IPS-NIHi7 (cell line): ENCODE measurements at regions not wholly inside any gene's neighbourhood (a gene's known extent, or its start where the extent isn't known, plus 50 kb on each side); places are given as distances from the start of the nearest gene placed in this dataset.

ENCODE experiments used
- DNase-seq: peaks from one replicate; pipeline ENCODE4 v3.0.0; 2012; ENCODE audit warnings: mixed read lengths; ENCODE audit errors: extremely low spot score

DNA sequence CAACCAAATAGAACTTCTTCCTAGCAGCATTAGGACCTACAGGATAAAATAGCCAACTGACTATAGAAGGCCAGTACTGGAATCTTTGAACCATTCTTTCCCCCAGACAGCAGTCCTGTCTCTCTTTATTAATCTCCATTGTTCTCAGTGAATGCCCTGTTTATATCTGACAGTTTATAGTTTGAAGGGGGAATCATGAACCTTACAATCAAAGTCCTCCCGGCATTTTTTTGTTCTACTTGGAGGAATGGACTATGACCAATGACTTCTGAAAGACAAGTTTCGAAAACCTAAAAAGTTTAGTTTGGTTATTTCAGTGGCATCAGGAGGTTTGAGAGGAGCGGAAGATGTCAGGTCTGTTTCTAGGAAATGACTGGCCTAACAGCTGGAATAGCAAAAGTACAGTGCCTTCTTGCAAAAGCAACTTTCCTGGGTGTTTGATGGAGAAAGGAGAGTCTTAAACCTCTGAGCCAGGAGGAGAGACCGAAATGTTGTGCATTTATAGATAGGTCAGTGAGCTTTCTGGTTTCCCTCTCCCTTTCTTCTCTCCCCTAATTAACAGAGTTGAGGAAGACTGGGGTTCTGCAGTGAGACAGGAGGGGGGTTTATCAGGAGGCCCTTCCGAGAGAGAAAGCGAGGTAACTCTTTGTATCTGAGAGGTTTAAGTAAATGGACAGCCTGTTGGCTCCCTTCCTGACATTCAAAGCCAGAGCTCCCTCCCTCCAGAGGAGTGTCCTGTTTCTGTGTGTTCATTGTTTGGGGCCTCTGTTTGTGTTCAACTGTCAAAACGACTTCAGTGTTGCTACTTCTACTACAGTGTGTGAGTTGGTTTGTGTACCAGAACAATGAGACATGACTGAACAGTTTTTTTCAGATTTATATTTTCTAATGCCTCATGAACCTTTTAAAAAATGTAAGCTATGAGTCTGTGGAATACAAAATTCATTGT is 383.0 kb upstream of the RARB start:
- peak; percentile 17 for DNase-seq

DNA sequence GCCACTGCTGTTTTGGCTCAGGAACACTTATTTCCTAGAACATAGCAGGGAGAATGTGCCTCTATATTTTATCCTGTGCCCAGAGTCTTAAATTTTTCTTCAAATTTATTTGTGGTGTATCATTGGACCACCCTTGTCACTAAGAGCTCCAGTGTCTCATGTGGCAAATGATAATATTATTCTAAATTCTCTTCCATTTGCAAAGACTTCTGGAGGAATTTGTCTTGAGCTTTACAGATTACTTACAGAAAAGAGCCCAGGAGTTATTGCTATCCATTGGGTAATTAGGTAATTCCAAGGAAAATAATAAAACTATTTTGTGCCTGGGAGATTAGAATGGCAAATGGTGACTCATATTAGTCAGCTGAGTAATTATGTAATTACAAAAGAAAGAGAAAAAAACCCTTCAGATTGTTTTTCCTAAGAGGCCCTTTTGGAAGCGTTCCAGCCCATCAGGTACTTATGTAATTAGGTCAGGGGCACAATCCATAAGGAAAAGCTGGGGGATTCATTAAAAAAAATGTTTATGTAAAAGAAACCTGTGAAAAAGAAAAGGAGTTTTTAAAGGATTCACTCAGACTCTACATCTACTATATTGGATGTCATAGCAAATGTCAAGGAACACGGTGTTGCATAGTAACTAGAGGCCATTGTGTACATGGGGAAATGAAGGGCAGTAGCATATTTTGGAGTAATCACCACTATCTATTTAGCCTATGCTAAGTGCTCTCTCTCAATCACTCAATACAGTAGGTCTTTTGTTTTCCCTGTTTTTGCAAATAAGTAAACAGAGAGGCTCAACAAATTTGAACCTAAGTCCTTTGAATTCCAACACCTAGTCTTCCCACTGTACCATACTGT is 380.9 kb upstream of the RARB start:
- DNase-seq: no peak

DNA sequence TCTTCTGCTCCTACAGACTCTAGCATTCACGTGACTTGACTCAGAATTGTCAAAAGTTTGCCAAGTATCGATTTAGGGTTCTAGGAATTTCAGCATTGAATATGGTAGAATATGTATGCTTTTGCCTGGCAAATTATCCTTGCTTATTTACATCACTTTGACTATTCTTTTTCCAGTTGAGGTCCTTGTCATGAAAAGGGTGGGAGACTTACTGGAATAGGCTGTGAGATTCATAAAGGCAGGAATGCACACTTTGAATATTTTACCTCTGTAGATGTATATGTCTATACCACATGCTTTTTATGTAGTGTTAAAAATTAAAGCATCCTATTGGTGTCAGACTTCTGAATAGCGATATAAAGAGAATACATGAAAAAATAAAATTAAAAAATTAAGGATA is 378.8 kb upstream of the RARB start:
- DNase-seq: no peak

DNA sequence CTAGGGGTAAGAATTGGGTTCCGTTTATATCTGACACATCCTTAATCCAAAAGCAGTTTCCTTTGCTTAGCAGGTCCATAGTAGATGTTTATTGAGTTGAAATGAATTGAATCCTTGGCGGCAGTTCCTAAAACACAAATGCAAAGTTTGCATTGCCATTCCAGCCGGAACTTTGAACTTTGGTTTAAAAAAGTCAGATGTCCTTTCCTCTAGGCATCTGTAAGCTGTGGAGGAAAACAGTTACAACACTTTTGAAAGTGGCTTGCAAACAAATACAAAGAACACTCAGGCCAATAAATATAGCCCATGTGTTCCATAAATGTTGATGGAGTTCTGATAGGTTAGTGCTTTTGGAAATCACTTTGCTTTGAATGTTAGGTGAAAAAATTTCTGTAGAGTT is 374.7 kb upstream of the RARB start:
- DNase-seq: no peak

DNA sequence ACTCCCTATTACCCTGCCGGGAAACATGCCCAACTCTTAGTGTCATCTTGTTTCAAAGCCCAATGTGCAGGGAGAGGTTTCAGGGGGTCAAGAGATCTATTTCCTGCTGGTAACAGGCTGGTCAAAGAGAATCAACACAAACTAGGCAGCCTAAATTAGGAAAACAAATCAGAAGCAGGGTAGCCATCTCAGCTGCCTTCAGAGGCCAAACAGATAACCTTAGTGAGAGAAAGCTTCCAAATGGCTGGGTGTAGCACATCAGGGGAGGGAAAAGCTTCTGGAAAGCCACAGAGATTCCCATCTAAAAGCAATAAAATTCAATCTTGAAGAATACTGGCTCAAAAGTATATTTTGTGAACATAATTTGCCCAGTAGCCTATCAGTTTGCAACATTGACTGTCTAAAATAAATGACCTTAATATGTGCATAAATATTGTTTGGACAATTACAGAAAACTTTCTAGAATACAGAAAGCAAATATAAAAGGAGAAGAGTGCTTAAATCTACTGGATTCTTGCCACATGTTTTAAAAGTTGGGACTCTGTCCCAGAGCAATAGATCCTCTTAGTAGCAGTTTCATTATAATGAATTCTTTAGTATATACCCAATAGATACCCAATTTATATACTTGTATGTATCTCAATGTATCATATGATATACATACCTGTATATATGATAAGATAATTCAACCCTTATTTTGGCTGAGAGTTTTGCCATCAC is 371.9 kb upstream of the RARB start:
- no peak for DNase-seq

DNA sequence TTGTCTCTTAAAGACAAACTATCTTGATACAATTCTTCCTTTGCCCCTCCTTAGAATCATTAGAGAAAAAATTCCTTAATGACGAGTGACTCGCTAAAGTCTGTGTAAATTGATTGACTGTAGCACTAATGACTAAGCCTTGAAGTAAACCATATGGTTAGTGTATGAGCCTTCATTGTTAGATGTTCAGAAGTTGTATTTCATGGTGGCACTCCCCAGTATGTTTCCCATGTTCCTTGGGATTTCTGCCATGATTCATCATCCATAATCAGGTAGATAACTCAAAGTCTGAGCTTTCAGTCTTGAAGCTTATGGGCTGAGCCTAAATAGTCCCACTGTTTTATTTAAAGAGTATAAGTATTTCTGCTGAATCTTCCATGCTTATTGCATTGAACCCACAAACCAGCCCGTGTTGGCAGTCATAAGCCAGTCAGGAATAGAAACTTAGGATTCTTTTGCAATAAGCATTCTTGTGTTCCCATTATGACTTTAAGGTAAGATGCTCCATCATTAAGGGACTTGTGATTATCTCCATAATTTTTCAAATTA is 371.2 kb upstream of the RARB start:
- DNase-seq: no peak

DNA sequence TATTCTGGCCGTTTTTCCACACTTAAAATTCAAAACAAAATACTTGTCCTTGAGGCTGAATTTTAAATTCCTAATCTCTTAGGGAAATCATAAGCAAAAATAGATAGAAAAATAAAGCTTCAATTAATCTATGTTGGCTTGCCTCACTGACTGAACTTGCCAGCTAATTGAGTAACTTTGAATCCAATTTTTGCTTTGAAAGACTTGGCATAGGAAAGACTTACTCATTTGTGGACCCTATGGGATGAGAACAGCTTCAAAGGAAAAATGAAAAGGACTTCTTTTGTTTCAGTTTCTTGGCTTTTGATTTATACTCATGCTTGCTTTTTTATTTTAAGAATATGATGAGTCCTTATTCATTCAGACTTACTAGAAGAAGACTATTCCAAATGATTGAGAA is 370.7 kb upstream of the RARB start:
- DNase-seq: no peak

DNA sequence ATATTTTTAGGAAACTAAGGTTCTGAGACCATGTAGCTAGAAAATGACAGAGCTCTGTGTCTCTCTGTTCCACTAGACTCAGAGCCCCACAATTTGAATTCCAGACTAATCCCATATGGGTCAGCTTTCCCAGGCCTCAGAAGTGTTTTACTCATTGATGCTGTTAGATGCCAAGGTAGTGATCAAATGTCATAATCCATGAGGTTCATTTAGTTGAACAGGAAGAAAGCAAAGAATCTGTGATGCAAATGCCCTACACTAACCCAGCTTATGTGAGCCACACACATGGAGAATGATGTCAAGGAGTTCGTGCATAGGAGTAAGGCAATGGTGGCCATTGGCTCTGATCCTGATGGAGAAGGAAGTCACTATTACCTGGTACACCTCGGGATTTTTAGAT is 363.4 kb upstream of the RARB start:
- no peak for DNase-seq

DNA sequence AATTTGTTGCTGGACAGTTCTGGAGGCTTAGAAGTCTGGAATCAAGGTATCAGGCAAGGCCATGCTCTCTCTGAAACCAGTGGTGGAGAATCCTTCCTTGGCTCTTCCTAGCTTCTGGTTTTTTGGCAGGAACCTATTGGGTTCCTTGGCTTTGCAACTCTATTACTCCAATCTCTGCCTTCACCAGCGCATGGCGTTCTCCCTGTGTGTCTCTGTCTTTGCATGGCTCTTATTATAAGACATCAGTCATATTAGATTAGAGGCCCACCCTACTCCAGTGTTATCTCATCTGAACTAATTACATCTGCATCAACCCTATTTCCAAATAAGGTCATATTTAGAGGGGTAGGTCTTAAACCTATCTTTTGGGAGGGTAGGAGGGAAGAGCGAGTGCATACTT is 358.1 kb upstream of the RARB start:
- DNase-seq: no peak

DNA sequence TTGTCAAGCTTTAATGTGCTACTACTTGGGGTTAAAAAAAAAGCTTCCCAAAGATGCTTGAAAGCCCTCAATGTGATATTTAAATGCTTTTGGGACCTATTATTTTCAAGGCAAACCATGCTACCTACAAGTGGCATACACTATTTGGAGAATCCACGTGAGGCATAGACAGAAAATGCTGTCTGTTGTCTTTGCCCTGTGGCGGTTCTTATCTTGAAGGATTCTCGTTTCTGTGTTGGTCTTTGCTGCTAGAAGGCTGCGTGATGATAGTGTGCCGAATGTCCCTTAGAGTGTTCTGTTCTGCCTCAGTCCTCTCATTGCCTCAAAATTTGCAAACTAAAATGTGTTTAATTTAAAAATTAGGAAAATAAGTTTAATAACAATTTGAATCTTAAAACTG is 356.2 kb upstream of the RARB start:
- DNase-seq: no peak

DNA sequence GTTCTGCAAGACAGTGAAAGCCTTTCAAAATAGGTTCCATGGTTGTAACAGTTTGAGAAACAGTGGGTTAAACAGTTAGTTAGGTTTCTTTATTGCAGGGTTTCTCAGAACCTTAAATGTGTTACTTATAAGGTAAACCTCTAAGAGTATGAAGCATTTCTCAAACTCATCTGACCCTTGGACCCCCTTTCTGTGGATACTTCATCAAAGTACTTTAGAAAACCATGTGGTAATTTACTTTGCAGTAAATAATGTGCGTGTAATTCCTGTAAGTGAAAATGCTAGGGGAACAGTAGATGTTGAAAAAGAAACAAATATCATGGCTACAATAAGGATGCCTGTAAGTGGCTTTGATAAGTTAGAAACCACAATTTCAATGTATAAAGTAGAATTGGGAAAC is 354.6 kb upstream of the RARB start:
- no peak for DNase-seq

DNA sequence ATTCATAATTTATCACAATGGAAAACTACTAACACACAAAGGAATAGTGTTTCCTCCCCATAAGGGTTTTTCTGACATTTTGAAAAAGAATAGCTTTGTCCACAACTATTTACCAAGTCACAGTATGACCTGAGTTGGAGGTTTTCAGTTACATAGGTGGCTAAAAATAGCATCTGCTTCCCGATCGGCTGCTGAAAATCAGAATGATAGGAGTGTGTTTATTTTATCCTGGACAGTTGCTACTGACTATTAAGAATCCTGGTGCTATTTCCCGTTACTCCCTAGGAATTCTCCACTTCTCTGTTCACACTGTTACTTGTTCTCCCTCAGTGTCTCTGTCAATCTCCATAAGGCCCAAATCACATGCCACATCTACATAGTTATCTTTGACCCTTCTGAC is 353.9 kb upstream of the RARB start:
- no peak for DNase-seq

DNA sequence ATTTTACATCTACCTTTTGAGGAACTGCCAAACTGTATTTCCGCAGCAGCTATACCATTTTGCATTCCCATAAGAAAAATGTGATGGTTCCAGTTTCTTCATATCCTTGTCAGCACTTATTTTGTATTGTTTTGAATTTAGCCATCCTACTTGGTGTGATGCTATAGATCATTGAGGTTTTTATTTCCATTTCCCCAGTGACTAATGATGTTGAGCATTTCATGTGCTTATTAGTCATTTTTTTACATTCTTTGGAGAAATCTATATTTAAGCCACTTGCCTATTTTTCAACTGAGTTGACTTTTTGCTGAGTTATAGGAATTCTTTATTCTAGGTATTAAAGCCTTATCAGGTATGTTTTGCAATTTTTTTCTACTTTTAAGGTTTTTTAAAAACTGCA is 347.6 kb upstream of the RARB start:
- no peak for DNase-seq

DNA sequence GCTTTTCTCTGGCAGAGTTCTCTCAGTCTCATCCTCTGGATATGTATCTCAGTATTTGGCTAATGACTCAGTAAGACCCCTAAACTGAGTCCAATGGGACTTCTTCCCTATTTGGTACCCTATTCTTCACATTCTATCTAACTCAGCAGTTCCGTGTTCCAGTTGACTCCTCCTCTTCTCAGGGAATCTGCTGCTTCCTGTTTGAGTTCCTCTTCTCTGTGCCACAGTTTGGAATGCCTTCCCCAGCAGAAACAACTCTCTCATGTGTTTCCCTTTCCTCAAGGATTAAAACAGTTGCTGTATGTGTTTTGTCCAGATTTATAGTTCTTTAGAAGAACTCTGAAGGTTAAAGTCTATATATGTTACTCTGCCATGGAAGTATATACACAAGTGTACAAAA is 344.0 kb upstream of the RARB start:
- peak; percentile 15 for DNase-seq

DNA sequence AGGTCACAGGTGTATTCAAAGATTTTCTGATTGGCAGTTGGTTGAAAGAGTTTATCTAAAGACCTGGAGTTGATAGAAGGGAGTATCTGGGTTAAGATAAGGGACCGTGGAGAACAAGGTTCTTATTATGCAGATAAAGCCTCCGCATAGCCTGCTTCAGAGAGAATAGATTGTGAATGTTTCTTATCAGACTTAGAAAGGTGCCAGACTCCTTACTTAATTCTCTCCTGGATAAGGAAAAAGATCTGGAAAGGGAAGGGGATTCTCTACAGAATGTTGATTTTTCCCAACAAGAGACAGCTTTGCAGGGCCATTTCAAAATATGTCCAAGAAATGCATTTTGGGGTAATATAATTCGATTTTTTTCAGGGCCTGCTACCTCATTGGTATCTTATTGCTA is 341.3 kb upstream of the RARB start:
- no peak for DNase-seq

DNA sequence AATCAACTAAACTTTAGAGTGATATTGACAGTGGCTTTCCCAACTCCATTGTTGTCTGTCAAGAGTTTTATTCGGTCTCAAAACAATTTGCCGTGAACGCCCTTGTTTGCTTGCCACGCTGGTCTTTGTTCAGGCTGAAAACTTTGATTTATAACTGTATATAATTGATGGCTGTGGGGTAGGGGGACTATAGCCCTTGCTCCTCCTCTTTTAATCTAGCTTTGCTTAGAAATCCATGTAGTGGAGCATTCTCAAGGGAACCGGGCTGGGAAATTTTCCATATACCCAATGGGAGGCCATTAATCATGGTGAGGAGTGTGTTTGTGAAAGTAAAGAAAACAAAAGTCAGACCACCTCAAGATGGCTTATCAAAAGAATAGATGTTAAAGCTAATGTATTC is 339.8 kb upstream of the RARB start:
- no peak for DNase-seq

DNA sequence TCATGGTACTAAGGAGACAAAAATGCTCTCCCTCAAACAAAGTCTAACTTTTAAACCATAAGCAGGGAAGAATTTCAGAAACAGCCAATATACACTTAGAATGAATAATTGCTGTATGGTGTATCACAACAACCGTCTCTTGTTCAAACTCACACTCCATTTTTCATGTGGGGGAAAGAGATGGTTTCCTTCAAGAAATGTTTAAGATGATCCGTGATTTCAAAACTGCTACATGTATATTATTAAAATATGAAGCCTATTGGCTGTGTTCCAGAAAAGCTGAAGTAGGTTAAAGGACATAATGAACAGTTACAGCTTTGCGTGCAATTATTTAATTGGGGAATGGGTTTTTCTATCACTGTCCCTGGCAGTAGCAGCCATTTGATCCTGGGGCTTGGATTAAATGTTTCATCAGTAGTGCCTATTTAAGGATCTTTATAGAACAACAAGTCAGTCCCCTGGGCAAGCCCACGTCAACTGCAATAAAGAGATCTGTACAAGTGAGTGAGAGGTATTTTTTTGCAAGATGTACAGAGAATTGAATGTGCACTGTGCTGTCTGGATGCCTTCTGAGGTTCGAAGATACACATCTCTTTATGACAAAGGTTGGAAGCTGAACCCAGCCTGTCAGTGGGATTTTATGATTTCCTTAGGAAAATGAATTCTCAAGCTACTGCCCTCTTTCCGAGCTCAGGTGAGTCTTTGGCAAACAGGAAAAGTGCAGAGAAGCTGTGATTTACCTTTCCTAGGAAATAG is 337.2 kb upstream of the RARB start:
- no peak for DNase-seq

DNA sequence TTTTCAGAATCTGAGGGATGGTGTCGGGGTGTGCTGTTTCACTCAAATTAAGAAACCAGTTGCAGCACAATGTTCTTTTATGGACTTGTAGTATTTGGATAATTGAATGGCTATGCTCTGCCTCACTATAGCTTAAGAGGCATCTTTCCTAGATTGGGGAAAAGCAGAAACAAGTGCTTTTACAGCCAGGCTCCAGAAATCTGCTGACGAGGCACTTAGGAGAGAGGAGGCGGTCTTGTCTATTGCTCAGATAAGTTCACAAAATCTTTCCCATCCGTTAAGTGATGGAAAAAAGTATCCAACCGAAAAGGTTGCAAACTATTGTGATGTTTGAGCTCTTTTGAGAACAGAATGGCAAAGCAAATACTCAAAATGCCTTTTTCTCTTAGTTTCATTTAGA is 336.1 kb upstream of the RARB start:
- DNase-seq: no peak

DNA sequence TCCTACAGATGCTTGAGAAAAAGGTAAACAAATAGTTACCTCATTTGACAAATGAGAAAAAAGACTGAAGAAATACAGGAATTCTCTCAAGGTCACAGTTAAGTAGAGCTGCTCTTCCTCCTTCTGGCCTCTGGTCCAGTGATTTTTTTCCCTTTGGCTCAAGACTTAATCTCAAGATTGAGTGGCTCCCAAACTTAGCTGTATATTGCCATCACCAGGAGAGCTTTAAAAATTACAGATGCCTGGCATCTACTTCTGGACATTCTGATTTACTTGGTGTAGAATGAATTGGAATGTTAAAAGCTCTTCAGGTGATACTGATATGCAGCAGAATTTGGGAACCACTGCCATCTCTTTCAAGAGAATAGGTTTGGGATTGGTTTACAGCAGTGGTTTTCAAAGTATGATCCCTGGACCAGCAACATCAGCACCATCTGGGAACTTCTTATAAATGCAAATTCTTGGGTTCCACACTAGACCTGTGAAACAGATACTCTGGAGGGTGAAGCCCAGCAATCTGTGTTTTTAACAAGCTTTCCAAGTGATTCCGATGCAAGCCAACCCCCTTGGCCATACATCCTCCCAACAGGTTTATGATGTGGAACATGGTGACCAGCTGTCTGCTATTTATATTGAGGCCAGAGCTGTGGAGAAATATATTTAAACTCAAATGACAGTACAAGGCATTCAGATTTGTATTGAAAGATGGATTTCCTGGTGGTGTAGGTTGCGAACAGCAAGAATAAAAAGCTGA is 333.0 kb upstream of the RARB start:
- DNase-seq: no peak

DNA sequence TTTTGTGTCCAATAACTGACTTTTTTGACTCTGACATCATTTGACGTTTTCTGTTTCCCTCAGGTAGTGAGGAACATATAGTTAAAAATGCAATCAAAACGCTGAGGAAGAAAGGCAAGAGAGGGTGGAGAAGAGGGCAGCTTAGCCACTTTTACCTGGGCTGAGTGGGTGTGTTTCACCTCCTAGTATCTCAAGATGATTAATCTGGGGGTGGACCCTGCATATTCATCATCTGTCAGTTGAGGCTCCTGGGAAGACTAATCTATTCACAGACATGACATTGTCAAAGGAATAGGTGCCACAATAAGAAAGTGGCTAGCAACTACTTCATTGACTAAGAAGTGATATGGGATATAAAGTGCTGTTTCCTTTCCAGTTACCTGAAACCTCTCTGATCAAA is 331.5 kb upstream of the RARB start:
- no peak for DNase-seq

DNA sequence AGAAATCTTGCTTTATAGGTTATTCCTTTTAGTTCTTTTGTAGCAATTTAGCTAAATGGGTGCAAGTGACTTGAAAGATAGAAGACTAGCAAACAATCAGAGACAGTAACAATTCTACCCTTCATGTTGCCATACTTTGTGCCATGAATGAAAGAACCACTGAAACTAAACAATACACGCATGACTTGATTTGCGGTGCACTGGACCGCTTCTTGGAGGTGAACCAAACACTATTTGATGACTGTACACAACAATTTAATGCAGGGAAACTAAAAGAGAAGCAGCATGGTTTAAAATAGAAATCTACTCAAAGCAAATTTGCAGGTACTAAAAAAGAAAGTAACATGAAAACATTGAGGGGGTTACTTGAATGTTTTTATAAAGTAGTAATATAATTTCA is 331.0 kb upstream of the RARB start:
- DNase-seq: no peak
